ENCODE measurements at regions not wholly inside any gene's neighbourhood (a gene's known extent, or its start where the extent isn't known, plus 50 kb on each side); places are given as distances from the start of the nearest gene placed in this dataset.

- Histone ChIP-seq H3F3A (ENCODE audit: insufficient read depth, low read length, poor library complexity, severe bottlenecking) (no peaks in the 10 kb centered on the region), H4K20me1 (ENCODE audit: insufficient read depth) (no peaks in the 10 kb centered on the region), H3K36me3 (ENCODE audit: insufficient read depth, low read length) (no peaks in the 10 kb centered on the region), H3K79me2 (replicated peaks; ENCODE audit: insufficient read depth, low read length) (no peaks in the 10 kb centered on the region), H3K9ac (ENCODE audit: low read length) (no peak overlapping the region), H3K4me2 (ENCODE audit: low read length) (no peak overlapping the region), H3K27ac (ENCODE audit: low read length) (no peak overlapping the region), H3K9me3 (ENCODE audit: low read length) (no peaks in the 10 kb centered on the region), H3K27me3 (ENCODE audit: insufficient read depth, low read depth, low read length) (no peaks in the 10 kb centered on the region), H3K9me2 (ENCODE audit: insufficient read depth, low read length) (no peaks in the 10 kb centered on the region), H2AFZ (ENCODE audit: low read depth, low read length) (no peak overlapping the region), H3K4me3 (ENCODE audit: low read length) (no peak overlapping the region)
- TF ChIP-seq TAF1 (IDR thresholded peaks at IDR 0.05; ENCODE audit: low read depth): no peak
Measured at GRCh38 chr6:153842491-153842890, 196.5 kb upstream of the OPRM1 start.

DNA sequence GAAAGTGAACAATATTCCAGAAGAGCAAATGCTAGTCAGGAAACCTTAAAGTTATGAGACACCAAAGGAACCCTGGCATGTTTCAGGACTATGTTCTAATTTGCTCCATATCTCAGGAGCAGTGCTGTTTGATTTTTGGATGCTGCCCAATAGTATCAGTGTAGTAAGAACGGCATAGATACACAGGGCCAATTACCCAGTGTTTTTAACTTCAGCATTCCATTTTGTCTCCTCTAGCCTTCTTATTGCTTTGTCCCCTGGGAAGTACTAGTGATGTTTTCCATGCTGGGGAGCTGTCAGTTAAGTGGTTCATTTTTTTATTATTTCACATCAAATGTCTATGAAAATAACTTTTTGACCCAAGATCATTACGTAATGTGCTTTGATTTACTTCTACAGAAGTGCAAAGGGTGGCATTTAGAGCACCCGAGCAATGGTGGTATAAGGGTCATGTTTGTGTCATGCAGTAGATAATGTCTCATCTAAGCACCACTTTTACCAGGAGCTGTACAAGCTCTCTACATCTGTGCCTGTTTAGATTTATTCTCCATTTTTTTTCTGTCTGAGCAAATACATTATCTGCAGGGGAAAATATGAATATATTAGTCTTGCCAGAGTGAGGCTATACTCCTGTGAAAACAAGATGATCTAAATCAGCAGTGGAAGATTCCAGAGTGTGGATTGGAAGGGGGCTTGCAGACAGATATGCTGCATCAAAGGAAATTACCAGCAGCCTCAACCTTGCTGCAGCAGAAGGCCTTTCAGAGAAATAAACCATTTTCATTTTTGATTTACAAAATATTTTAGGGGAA lies 198.8 kb upstream of the OPRM1 start:
- no peak overlapping the region for H3K4me2 ChIP-seq (ENCODE audit: low read length)
- no peaks in the 10 kb centered on the region for H3K9me3 ChIP-seq (ENCODE audit: low read length)
- H3F3A ChIP-seq (ENCODE audit: insufficient read depth, low read length, poor library complexity, severe bottlenecking): no peaks in the 10 kb centered on the region
- H4K20me1 ChIP-seq (ENCODE audit: insufficient read depth): no peaks in the 10 kb centered on the region
- no peaks in the 10 kb centered on the region for H3K27me3 ChIP-seq (ENCODE audit: insufficient read depth, low read depth, low read length)
- H3K79me2 ChIP-seq (replicated peaks; ENCODE audit: insufficient read depth, low read length): no peaks in the 10 kb centered on the region
- no peaks in the 10 kb centered on the region for H3K9me2 ChIP-seq (ENCODE audit: insufficient read depth, low read length)
- H3K4me3 ChIP-seq (ENCODE audit: low read length): peak overlapping the region; percentile 3
- no peak overlapping the region for H2AFZ ChIP-seq (ENCODE audit: low read depth, low read length)
- no peak for TF ChIP-seq MXI1 (conservative IDR thresholded peaks at IDR 0.05; ENCODE audit: poor library complexity, severe bottlenecking)
- no peak for TF ChIP-seq EP300 (conservative IDR thresholded peaks at IDR 0.05; ENCODE audit: poor library complexity, severe bottlenecking)
- TF ChIP-seq POLR2AphosphoS5 (IDR thresholded peaks at IDR 0.05): no peak
- TF ChIP-seq TAF1 (IDR thresholded peaks at IDR 0.05; ENCODE audit: low read depth): no peak
- H3K9ac ChIP-seq (ENCODE audit: low read length): no peak overlapping the region
- H3K27ac ChIP-seq (ENCODE audit: low read length): peak overlapping the region; percentile 42
- H3K36me3 ChIP-seq (ENCODE audit: insufficient read depth, low read length): no peaks in the 10 kb centered on the region

DNA sequence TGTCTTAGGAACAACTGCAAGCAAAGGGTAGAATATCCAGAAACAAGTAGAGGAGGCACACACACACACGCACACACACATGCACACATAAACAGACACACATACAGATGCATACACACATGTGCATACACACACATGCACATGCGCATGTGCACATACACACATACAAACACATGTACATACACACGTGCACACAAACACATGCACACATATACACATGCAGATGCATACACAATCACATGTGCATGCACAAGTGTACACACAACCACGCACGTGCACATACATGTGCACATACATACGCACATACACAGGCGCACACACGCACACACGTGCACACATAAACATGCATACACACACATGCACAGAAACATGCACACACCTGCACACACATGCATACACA lies 206.5 kb upstream of the OPRM1 start:
- no peaks in the 10 kb centered on the region for H3K9me2 ChIP-seq (ENCODE audit: insufficient read depth, low read length)
- no peaks in the 10 kb centered on the region for H3K27me3 ChIP-seq (ENCODE audit: insufficient read depth, low read depth, low read length)
- TF ChIP-seq, protein P1, sequence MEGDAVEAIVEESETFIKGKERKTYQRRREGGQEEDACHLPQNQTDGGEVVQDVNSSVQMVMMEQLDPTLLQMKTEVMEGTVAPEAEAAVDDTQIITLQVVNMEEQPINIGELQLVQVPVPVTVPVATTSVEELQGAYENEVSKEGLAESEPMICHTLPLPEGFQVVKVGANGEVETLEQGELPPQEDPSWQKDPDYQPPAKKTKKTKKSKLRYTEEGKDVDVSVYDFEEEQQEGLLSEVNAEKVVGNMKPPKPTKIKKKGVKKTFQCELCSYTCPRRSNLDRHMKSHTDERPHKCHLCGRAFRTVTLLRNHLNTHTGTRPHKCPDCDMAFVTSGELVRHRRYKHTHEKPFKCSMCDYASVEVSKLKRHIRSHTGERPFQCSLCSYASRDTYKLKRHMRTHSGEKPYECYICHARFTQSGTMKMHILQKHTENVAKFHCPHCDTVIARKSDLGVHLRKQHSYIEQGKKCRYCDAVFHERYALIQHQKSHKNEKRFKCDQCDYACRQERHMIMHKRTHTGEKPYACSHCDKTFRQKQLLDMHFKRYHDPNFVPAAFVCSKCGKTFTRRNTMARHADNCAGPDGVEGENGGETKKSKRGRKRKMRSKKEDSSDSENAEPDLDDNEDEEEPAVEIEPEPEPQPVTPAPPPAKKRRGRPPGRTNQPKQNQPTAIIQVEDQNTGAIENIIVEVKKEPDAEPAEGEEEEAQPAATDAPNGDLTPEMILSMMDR (IDR thresholded peaks at IDR 0.05; ENCODE audit: poor library complexity, severe bottlenecking): no peak
- no peak for TF ChIP-seq RAD21 (conservative IDR thresholded peaks at IDR 0.05)
- no peak for TF ChIP-seq POLR2AphosphoS5 (IDR thresholded peaks at IDR 0.05)
- TF ChIP-seq REST (IDR thresholded peaks at IDR 0.05; ENCODE audit: borderline replicate concordance): no peak
- no peak for TF ChIP-seq SMC3 (conservative IDR thresholded peaks at IDR 0.05; ENCODE audit: poor library complexity)
- TF ChIP-seq TAF1 (IDR thresholded peaks at IDR 0.05; ENCODE audit: low read depth): no peak
- no peak for TF ChIP-seq EP300 (conservative IDR thresholded peaks at IDR 0.05; ENCODE audit: poor library complexity, severe bottlenecking)
- TF ChIP-seq EZH2 (IDR thresholded peaks at IDR 0.05; ENCODE audit: borderline replicate concordance, insufficient read depth, low read length, poor library complexity, severe bottlenecking): no peak
- no peak for TF ChIP-seq MXI1 (conservative IDR thresholded peaks at IDR 0.05; ENCODE audit: poor library complexity, severe bottlenecking)
- H4K20me1 ChIP-seq (ENCODE audit: insufficient read depth): no peaks in the 10 kb centered on the region
- H2AFZ ChIP-seq (ENCODE audit: low read depth, low read length): no peak overlapping the region
- no peak overlapping the region for H3K4me2 ChIP-seq (ENCODE audit: low read length)
- no peak overlapping the region for H3K4me3 ChIP-seq (ENCODE audit: low read length)
- H3K9me3 ChIP-seq (ENCODE audit: low read length): no peaks in the 10 kb centered on the region
- H3K27ac ChIP-seq (ENCODE audit: low read length): no peak overlapping the region
- no peaks in the 10 kb centered on the region for H3K36me3 ChIP-seq (ENCODE audit: insufficient read depth, low read length)
- no peaks in the 10 kb centered on the region for H3F3A ChIP-seq (ENCODE audit: insufficient read depth, low read length, poor library complexity, severe bottlenecking)
- H3K9ac ChIP-seq (ENCODE audit: low read length): no peak overlapping the region
- H3K79me2 ChIP-seq (replicated peaks; ENCODE audit: insufficient read depth, low read length): no peaks in the 10 kb centered on the region

Measured in neural cell (in vitro differentiated cells).